SK-N-MC (cell line): ENCODE measurements at regions not wholly inside any gene's neighbourhood (a gene's known extent, or its start where the extent isn't known, plus 50 kb on each side); places are given as distances from the start of the nearest gene placed in this dataset.

Experiments used
- DNase-seq: peaks from one replicate; pipeline ENCODE4 v3.0.0-alpha.2; 2011; ENCODE audit warnings: low read depth, low spot score
- H3K27ac ChIP-seq: fragments of 200-600 bp; sonication (generic); 2 replicates; pipeline ENCODE4 v1.5.1; 2016; ENCODE audit warnings: mixed run types
- H3K36me3 ChIP-seq: fragments of 200-600 bp; sonication (generic); 2 replicates; pipeline ENCODE4 v1.6.1; 2017; ENCODE audit warnings: antibody characterized with exemption, low read length, mixed read lengths; ENCODE audit not compliant: insufficient read depth
- H3K4me3 ChIP-seq: fragments of 200-600 bp; sonication (generic); 2 replicates; pipeline ENCODE4 v1.5.1; 2016
- H3K9ac ChIP-seq: fragments of 200-600 bp; sonication (generic); 2 replicates; pipeline ENCODE4 v1.8.0; 2017; ENCODE audit warnings: mixed run types, mixed read lengths; ENCODE audit not compliant: insufficient read length
- H3K9me3 ChIP-seq: fragments of 200-600 bp; sonication (generic); 2 replicates; pipeline ENCODE4 v1.6.1; 2017; ENCODE audit warnings: low read depth, mild to moderate bottlenecking, antibody characterized with exemption, low read length, moderate library complexity, mixed read lengths
- EZH2 ChIP-seq: fragments of 200-600 bp; sonication (generic); IDR thresholded peaks from one replicate; pipeline ENCODE4 v1.6.1; 2017; ENCODE audit warnings: antibody characterized with exemption
- FOXP2 ChIP-seq: optimal IDR thresholded peaks from 2 replicates; pipeline ENCODE3; 2011; ENCODE audit warnings: mild to moderate bottlenecking, moderate library complexity; ENCODE audit not compliant: insufficient read depth; ENCODE audit errors: extremely low read length, control extremely low read depth
- POLR2AphosphoS5 ChIP-seq: IDR thresholded peaks from 2 replicates; pipeline ENCODE4 v1.6.1; 2012; ENCODE audit warnings: mild to moderate bottlenecking, low read depth, low read length, borderline replicate concordance

DNA sequence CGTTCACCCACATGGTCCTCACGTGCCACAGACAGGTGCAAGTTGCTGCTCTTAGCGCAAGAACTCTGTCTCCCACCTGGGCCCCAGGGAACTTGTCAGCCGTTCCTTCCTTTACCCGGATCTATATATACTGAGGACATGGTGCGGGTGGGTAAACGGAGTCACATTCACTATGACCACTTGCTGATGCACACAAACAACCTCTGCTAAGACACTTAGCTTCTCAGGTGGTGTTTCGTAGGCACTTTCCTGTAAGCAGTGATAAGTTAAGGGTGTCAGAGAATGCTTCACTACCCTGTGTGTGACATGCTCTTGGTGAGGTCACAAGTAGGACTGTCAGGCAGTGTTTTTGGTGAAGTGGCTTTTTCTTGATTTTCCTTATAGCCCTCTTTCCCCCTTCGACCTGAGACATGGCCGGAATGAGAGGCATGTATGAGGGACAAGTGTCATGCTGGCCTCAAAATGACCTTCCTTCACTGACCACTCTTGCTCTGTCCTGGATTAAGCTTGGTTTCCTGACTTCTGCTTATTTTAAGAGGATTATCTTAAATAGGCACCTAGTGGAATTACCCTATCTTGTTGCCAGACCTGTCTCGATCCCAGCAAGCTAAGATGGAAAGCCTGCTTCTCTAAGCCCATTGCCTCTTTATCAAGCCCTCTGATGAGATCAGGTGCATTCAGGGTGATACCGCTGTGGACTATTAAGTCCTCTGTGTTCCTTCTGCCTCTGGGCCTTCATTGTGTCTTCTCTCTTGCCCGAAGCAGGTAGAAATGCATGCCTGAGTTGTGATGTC lies 97.1 kb upstream of the CELF4 start:
- H3K9ac ChIP-seq: no peak overlapping the region
- no peaks in the 10 kb centered on the region for H3K36me3 ChIP-seq
- no peak overlapping the region for H3K27ac ChIP-seq
- TF ChIP-seq POLR2AphosphoS5 (no peak), EZH2 (no peak), FOXP2 (no peak)
- no peak for DNase-seq
- no peak overlapping the region for H3K4me3 ChIP-seq
- H3K9me3 ChIP-seq: no peaks in the 10 kb centered on the region

DNA sequence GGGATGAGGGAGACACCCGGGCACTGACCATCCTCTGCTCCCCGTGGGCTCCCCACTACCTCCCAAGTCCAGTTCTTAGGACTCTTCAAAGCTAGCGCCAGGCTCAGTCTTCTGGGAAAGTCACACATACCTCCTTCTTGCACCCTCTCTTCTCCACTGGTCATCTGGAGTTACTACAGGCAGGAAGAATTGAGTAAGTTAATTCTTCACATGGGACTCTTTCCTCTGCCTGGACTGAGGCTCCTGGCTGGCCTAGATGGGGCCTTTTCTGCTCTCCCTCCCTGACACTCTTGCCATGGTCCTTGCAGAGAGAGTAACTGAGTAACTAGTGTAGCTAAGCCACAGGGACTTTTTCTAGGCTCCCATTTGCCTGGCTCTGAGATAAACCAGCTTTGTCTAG lies 96.5 kb upstream of the CELF4 start:
- Histone ChIP-seq H3K9ac (no peak overlapping the region), H3K27ac (no peak overlapping the region), H3K4me3 (no peak overlapping the region), H3K36me3 (no peaks in the 10 kb centered on the region), H3K9me3 (no peaks in the 10 kb centered on the region)
- no peak for DNase-seq
- TF ChIP-seq FOXP2: no peak
- no peak for TF ChIP-seq POLR2AphosphoS5
- no peak for TF ChIP-seq EZH2

DNA sequence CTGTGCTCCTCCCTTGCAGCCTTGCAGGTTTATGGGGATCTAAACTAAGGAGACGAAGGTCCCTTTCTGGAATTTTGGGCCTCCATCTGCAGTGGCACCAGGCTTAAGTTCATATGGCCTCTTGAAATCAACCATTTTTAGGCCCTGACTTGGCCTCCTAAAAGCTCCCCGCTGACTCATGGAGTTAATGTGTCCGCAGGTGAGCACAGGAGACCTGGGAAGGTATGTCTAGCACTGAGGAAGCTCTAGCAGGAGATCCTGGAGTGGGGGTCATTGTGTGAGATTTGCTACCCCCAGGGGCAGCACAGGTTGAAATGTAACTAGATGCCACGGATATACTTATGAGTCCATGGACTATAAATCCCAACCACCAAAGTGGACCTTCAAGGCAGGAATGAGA lies 95.9 kb upstream of the CELF4 start:
- TF ChIP-seq POLR2AphosphoS5 (no peak), FOXP2 (no peak), EZH2 (no peak)
- Histone ChIP-seq H3K9ac (no peak overlapping the region), H3K27ac (no peak overlapping the region), H3K4me3 (no peak overlapping the region), H3K9me3 (no peaks in the 10 kb centered on the region), H3K36me3 (no peaks in the 10 kb centered on the region)
- no peak for DNase-seq

DNA sequence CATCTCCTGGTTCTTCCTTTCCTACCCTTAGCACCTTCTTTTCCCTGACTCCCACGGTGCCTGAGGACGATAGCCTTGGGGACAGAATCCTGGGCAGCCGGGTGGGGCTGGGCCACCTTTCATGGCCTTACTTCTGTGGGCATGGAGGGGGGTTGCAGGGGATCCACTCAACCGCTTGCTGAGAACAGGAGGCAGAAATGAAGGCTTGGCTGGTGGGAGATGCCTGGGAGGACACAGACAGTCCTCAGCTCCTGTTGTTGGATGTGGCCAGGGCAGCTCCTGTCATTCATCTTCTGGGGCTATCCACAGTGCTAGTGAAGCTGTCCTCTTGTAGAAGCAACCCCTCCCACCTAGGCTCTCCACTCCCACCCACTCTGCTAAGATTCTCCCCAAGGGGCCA lies 95.5 kb upstream of the CELF4 start:
- no peak for TF ChIP-seq EZH2
- TF ChIP-seq FOXP2: no peak
- TF ChIP-seq POLR2AphosphoS5: no peak
- no peaks in the 10 kb centered on the region for H3K9me3 ChIP-seq
- H3K27ac ChIP-seq: no peak overlapping the region
- H3K4me3 ChIP-seq: no peak overlapping the region
- no peak overlapping the region for H3K9ac ChIP-seq
- no peaks in the 10 kb centered on the region for H3K36me3 ChIP-seq
- no peak for DNase-seq

DNA sequence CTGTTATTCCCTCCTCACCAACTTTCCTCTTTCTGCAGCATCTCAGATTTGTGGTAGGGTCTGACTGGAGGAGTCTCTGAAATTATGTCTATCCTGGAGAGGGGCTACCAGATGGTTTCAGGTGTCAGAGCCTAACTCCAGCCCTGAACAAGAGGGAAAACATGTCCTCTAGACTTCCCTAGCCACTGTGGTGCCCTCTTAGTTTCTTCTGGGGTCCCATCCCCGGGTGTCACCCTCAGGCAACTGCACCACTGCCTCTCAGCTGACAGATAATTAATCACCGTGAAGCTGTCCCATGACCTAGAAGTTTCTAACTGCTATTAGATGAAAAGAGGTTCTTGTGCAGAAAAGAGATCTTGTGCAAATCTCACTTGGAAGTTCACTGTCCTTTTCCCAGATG lies 95.1 kb upstream of the CELF4 start:
- TF ChIP-seq FOXP2 (no peak), EZH2 (no peak), POLR2AphosphoS5 (no peak)
- Histone ChIP-seq H3K27ac (no peak overlapping the region), H3K9me3 (no peaks in the 10 kb centered on the region), H3K9ac (no peak overlapping the region), H3K36me3 (no peaks in the 10 kb centered on the region), H3K4me3 (no peak overlapping the region)
- DNase-seq: no peak

DNA sequence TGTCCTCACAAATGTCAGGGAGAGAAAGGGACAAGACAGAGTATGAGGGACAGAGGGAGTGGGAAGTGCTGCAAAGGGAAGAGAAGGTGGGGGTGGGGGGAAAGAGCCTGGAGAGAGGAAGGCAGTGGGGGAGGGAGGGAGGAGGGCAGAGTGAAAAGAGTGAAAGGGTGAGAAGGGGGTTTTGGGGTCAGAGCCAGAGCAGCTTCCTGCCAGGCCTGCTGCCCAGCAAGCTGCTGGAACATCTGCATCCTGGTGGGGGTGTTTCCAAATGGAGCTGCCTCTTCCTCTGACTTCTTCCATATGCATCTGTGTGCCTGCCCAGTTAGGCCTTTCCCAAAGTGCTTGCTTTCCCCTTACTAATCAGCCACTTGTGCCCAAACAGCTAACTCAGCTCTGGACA lies 94.3 kb upstream of the CELF4 start:
- H3K36me3 ChIP-seq: no peaks in the 10 kb centered on the region
- H3K4me3 ChIP-seq: no peak overlapping the region
- no peak overlapping the region for H3K27ac ChIP-seq
- no peak for TF ChIP-seq FOXP2
- no peak for TF ChIP-seq EZH2
- TF ChIP-seq POLR2AphosphoS5: no peak
- no peaks in the 10 kb centered on the region for H3K9me3 ChIP-seq
- no peak overlapping the region for H3K9ac ChIP-seq
- no peak for DNase-seq

DNA sequence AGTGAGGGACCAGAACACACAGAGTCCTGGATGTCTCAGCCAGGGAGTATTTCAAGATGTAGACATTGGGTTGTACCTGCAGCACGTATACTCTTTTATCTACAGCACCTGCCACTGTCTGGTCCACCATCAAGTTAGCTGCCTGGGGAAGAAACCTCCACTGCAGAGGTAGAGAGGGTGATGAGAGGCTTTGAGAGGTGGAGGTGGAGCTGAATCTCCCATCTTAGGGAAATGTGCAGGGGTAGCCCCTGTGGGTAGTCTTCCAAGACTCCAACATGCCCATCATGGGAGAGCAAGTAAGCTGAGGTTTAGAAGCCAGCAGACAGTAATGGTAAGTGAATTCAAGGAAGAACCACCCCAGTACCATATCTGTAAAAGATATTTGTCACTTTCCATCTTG lies 93.3 kb upstream of the CELF4 start:
- no peak overlapping the region for H3K27ac ChIP-seq
- no peak overlapping the region for H3K9ac ChIP-seq
- H3K4me3 ChIP-seq: no peak overlapping the region
- no peak for TF ChIP-seq EZH2
- no peak for TF ChIP-seq FOXP2
- no peak for TF ChIP-seq POLR2AphosphoS5
- no peaks in the 10 kb centered on the region for H3K9me3 ChIP-seq
- DNase-seq: no peak
- H3K36me3 ChIP-seq: no peaks in the 10 kb centered on the region

DNA sequence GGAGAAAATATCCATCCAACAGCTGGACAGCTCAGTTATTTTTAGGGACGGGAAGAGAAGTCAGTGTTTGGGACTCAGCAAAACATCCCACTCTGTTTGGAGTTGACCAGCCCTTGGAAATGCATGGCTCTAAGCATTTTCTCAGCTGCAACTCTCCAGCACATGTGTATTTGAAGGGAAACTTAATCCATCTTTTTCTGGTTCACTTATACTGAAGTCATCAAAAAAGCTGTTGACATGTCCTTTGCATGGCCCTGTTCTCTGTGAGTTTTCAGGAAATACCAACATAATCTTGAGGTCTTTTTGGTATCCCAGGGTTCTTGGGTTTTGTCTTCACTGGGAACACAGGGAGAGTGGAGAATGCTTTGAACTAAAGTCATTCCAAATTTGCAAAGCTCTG lies 91.9 kb upstream of the CELF4 start:
- H3K36me3 ChIP-seq: no peaks in the 10 kb centered on the region
- DNase-seq: no peak
- H3K9ac ChIP-seq: no peak overlapping the region
- no peaks in the 10 kb centered on the region for H3K9me3 ChIP-seq
- TF ChIP-seq POLR2AphosphoS5 (no peak), FOXP2 (no peak), EZH2 (no peak)
- no peak overlapping the region for H3K4me3 ChIP-seq
- H3K27ac ChIP-seq: no peak overlapping the region

DNA sequence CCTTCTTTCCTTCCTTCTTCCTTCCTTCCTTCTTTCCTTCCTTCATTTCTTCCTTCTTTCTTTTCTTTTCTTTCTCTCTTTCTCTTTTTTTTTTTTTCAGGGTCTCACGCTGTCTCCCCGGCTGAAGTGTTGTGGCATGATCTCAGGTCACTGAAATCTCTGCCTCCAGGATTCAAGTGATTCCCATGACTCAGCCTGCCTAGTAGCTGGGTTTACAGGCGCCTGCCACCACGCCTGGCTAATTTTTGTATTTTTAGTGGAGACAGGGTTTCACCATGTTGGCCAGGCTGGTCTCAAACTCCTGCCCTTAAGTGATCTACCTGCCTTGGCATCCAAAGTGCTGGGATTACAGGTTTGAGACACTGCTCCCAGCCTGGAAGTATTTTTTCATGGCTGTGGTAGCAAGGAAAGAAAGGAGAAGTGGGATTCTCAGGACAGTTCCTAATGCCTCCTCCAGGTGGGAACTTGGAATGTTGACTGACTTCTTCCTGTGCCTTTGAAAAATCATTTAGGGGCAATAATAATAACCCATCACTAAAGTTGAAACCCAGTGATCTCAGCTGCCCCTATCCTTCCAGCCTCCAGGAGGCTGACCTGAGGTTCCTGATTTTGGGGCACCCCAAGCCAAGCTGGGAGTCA lies 89.3 kb upstream of the CELF4 start:
- TF ChIP-seq FOXP2 (no peak), EZH2 (no peak), POLR2AphosphoS5 (no peak)
- no peak overlapping the region for H3K9ac ChIP-seq
- no peak for DNase-seq
- no peak overlapping the region for H3K4me3 ChIP-seq
- no peaks in the 10 kb centered on the region for H3K36me3 ChIP-seq
- H3K27ac ChIP-seq: no peak overlapping the region
- no peaks in the 10 kb centered on the region for H3K9me3 ChIP-seq
